NCI-H774 (cell line): ENCODE measurements at regions not wholly inside any gene's neighbourhood (a gene's known extent, or its start where the extent isn't known, plus 50 kb on each side); places are given as distances from the start of the nearest gene placed in this dataset.

Experiments
- DNase-seq: peaks from one replicate; lab custom pipeline; 2025; lab: John Stamatoyannopoulos, UW

DNA sequence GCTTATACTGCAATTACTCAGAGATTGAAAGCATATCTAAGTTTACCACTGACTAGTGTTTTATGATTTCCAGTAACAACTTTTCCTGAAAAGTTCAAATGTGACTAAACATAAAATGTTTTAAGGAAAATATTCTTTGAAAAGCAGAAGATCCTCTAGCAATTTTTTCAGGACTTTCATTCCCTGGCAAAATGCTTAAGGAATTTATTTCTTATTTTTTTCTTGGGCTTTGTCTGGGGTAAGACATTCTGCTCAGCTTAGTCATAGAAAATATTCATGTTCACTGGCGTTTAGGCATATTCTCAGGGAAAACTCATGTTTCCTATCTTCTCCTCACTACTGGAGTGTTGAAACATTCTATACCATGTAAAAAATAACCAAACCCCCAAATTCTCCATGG is 235.3 kb upstream of the CEP162 start:
- no peak for DNase-seq

DNA sequence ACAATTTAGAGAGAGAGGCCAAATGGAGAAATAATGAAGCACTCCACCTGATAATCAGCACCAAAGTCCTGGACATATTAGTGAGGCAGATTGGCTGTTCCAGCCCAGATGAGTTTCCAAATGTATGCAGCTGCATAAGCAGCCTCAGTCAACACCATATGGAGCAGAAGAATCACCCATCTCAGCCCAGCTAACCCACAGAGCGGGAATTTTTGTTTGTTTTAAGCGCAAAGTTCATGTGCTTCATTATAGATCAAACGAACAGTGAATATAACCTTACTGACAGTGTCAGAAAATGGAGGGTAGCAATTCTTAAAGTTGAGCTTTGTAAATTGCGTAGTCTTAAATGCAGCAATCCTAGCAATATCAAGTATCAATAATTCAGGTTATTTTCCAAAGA is 234.0 kb upstream of the CEP162 start:
- no peak for DNase-seq

DNA sequence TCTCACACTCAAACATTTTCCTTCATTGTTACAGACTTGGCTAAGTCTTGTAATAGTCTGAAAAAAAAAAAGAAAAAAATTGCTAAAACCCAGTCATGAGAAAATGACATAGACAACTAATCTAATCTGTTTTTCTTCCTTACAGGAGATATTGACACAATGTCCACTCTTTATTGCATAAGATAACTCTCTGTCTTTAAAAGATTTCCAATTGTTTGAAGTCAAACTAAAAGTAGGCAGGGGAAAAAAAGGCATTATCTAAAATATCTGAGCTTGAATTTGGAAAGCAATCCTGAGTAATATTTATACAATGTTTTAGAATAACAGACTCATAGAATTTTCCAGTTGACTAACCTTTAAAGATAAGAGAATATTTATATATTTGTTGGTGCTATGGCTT is 233.0 kb upstream of the CEP162 start:
- no peak for DNase-seq

DNA sequence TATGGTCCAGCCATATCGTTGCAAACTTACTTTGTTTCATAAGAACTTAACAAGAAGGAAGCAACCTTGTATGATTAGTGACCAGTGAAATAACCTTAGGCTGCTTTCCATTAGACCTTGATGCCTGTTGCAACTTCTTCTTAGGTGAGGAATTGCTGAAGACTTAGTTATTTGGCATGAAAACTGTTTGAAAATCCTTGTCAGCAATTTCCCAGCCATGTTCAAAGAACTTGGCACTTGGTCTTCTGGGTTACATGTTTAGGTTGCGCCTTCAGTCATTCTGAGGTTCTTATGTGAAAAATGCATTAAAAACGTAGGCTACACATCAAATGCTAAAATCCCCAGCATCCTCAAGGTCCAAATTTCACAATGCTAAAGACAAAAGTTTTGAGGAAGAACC is 232.0 kb upstream of the CEP162 start:
- DNase-seq = no peak

DNA sequence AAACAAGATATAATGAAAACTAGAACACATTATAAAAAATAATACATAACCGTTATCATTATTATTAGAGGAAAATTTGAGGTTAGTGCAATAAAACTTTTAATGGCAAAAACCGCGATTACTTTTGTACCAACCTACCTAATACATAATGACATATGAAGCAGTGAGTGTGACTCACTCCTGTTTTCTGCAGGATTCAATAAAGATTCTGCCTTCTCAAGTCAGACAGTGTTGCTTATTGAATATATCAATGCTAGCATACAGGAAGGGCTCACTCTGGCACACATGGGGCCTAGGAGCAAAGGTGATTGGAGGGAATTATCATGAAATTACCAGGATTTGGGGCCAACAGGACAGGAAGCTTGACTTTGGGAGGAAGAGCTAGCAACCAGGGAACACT is 230.8 kb upstream of the CEP162 start:
- no peak for DNase-seq

DNA sequence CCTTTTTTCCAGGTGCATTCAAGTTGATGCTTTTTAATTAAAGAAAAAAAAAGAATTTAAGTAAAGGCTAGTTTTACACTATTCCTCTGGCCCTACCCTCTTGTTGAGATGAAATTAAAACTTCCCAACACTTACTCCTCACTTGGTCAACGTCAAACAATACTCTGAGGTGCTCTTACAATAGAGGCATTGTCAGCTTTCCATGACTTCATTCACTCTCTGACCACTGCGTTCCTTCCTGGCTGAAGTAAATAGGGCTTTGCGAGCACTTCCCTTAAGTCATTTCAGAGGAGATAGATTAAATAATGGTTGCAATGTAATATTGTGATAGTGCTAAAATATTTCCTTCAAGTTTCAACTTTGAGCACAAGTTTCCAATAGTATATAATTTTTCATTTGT is 229.8 kb upstream of the CEP162 start:
- no peak for DNase-seq

DNA sequence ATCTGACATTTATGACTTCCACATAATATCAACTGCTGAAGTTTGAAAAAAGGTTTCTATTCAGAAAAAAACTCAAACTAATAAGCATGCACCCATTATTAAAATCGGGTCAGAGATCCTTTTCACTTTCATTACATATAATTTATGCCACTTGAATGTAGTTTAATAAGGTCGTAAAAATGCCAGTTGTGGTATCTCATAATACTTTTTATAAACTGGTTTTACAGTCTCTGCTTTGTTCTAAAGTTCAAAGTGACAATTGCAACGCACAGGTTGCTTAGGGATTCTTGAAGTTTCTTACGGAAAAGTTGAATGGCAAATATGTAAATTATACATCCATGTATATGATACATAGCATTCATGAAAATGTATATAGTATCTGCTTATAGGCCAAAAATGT is 229.4 kb upstream of the CEP162 start:
- DNase-seq = no peak

DNA sequence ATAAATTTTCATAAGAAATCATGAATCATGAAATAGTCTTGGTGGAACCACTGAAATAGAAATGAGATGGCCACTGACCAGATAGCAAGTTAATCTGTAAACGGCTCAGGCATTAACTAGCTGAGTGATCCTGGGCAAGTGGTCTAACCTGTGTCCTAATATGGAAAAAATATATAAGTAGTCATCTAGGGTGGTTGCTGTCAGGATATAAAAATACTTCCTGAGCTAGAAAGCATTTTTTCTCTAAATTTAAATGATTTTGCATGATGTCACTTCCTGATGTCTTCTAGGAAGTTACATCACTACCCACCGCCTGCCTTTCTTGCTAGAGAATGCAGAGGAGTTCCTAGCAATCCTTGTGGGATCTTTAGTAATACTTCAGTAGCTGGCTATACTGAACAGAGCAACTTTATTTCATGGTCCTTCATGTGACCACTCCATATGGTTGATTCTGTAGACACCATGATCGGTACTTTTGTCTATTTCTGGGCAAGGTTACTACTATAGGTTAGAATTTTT is 228.1 kb upstream of the CEP162 start:
- no peak for DNase-seq

DNA sequence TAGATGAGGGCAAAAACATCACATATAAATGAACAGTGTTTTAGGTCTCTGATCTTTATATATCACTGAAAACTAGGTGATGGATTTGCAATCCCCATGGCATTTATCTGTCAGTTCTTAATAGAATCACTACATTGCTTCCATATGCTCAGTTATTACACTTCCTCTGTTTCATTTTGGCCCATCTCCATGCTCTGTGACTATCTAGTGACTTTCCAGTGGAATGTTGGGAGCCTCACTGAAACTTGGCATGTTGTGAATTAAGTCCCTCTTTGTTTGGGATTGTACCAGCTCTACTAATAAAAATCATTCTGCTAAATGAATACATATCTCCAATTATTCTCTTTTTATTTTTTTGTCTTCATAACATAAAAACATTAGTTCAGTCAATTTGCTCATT is 226.1 kb upstream of the CEP162 start:
- DNase-seq = no peak

DNA sequence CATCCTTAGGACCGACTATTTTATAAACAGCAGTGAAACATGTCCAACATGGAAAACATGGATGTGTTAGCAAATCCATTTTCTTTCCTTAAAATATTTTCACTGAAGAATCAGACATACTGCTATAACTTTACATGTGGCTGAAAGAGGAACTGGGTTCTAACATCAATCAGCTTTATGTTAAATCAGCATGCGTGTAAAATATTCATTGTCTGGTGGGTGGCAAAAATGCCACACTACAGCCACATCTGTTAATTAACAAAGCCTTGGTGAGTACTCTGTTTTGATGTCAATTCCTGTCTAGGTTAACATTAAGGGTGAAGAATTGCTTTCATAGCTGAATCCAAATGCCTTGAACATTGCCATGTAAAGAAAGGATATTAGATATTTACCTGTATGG is 222.6 kb upstream of the CEP162 start:
- no peak for DNase-seq

DNA sequence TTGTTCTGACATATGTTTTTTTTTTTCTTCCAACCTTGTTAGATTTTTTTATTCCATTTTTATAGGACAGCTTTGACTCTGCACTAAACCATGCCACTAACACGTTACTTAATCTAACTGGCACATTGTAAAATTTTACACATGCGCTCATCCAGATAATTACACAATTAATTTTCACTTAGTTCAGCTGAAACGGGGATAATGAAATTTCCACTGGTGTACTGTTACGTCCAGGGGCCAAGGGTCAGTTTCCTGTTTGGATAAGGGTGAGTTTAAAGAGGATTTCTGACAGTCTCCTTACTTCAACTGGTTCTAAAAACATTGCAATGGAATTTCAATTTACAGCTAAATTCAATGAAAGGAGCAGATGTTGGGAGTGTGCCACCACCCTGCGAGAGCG is 221.8 kb upstream of the CEP162 start:
- peak; percentile 19 for DNase-seq

DNA sequence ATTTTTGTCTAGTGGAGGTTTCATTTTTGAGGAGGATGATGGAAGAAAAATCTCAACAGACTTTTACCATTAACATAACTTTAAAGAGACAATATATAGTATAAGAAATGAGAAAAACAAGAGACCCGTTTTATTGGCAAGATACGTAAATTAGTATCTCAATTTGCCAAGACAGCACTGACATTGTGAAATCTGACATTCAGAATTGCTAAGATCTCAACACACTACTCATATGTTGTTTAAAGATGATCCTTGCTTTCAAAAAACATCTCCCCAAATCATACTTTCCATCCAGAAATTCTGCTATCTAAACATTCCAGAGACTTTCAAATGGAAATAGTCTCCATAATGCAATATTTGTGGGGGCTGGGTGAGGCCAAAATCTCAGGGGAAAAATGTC is 220.9 kb upstream of the CEP162 start:
- DNase-seq = no peak

DNA sequence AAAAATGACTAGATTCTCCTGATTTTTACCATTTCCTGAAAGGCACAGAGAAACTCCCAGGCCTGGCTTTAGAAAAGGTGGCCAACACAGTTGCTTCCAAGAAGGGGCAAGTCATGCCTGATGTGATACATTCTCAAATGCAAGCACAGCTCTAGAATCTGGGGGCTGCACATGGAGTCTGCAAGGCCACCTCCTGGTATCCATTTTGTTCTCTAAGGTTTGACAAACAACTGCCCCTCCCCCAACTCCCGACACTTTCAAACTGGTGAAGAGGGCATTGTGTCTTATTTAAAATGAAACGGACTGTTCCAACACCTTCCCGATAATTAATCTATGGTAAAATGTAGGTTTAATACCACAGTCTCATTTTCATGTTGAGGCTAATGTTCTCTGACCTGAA is 220.2 kb upstream of the CEP162 start:
- no peak for DNase-seq

DNA sequence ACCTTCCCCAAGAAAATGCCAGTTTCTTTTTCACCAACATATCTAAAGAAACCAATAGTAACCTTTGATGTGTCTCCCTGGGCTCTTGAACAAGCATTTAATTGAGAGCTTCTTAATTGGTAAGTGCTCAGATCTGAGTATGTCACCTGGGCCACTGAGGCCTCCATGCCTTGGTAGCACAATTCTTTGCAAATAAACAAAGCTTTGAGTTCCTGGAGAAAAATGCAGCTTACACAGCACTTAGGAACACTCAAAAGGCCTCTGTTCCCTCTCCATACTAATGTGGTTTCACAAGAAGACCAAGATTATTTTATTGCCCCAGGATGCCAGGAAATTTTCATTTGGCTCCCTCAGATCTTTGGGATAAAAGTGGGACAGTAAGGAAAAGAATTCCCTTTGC is 217.6 kb upstream of the CEP162 start:
- no peak for DNase-seq

DNA sequence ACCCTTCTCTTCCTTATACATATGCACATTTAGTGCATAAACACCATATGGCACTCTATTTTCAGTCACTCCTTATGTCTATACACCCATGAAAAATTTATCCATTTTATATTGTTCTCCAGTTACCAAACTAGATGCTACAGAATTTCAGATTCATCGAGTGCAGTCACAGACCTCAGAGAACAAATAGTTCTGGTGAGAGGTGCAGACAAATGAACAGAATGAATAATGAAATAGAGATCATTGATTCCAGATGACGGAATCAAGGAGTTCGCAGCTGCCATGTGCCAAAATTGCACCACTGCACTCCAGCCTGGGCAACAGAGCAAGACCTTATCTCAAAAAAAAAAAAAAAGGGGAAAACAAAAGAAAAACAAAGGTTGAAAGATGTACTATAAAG is 214.8 kb upstream of the CEP162 start:
- DNase-seq = no peak

DNA sequence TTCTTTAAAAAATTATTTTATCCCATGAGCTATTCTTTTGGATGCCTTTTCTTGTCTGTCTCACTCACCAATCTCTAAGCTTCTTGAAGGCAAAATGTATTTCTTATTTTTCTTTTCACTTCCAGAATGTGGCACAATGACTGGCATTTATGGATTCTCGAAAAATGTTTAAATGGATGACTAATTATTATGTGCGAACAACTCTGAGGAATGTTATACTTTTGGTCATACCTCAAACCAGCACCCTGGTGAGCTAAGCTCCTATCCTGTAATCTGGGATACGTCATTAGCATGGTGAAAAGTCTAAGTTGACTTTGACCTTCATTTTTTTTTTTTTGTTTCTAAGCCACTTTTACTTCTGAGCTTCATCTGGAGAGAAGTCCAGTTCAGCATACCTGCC is 214.0 kb upstream of the CEP162 start:
- no peak for DNase-seq

DNA sequence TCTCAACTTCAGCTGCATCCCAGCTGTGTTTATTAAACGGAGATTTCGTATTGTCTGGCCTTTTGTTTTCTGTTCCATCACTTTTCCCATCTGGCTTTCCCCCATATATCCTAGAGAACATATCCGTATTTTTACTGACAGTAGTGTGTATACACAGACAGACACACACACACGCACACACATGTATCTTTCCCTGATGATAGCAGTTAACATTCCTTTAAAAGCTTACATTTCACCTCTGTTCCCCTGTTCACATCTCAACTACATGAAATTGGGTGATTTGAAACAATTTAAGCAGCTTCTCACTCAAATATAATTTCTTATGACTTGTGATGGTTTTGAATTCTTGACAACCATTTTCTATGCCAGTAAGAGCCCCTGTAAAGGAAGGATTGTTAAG is 207.1 kb upstream of the CEP162 start:
- DNase-seq = no peak

DNA sequence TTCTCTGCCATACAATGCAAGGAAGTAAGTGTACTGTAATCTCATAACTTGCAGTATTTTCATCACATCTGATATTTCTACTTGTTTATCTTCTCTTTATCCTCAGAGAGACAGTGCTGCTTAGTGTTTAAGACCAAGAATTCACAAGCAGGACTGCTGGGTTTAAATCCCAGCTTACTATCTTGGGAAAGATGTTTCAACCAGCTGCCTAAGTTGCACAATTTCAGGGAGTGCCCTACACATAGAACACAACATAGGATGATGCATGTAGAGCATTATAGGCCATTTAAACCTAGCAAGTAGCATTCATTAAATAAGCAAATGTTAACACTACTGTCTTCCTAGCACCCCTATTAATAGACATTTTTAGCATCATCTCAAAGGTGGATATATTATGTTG is 205.2 kb upstream of the CEP162 start:
- no peak for DNase-seq

DNA sequence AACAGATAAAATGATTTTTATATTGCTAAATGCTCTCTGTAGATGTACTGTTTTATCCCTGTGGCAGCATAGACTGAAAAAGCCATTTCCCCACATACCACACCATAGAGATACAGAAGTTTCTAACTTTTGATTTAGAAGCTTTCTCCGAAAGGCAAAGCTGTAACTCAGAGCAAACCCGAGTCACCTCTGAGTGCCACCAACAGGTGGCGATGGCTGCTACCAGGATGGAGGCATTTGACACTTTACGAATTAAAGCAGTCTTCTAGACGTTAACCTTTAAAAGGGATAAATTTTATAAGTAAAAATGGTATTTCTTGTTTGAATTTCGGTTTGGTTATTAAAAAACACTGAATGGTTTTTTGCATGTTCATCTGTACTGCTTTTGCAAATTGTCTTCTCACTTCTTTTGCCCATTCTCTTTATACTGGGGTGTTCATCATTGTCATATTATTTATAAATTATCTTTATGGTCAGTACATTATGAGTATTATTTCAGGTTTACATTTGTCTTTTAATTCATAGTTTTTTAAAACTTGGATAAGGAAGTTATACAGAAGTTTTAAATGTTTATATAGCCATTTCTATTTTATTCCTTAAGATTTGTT is 201.0 kb upstream of the CEP162 start:
- peak; percentile 45 for DNase-seq

DNA sequence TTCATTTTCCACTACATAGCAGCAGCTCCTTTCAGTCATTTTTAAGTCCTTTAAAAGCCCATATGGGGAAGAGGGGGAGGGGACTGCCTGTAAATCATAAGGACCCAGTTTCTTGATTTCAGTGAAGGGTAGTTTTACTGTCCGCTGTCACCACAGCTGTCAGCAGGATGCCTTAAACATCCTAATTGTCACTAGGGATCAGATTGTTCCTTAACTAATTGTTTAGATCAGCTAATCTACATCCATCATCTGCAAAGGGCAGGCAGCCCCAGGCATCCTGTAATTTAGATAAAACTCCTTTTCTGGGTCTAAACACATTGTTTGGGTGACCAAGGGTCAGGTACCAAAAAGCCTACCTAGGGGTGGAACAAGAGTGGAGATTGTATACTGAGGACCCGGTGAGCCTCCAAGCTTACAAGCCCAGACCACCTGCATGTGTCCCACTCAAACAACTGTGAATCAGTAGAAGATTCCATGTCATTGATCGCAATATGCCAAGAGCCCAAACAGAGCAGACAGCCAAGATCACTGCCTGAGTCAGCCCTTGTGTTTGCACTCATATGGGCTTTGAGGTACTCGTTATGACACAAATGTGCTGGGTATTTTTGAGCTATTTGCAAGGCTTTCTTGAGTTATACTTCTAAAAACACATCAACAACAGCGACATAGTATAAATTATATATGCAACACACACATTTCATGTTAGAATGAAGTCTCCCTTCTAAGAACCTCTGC is 198.7 kb upstream of the CEP162 start:
- no peak for DNase-seq

DNA sequence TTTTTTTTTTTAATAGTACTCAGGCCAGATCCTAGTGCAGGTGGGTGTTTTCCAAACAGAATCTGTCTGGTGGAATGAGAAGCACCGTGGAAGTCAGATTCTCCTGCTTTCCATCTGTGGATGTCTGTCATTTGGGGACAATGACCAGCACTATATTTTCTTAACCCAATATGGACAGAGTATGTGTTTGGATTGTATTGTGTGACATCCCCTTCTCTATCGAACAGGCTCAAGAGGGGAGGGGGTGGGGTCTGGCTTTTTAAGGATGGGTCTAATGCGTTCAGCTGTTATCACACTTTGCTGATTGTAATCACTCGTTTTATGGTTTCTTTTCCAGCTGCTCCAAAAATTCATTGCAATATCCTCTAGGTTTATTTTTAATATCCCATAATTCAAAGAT is 197.5 kb upstream of the CEP162 start:
- DNase-seq = no peak

DNA sequence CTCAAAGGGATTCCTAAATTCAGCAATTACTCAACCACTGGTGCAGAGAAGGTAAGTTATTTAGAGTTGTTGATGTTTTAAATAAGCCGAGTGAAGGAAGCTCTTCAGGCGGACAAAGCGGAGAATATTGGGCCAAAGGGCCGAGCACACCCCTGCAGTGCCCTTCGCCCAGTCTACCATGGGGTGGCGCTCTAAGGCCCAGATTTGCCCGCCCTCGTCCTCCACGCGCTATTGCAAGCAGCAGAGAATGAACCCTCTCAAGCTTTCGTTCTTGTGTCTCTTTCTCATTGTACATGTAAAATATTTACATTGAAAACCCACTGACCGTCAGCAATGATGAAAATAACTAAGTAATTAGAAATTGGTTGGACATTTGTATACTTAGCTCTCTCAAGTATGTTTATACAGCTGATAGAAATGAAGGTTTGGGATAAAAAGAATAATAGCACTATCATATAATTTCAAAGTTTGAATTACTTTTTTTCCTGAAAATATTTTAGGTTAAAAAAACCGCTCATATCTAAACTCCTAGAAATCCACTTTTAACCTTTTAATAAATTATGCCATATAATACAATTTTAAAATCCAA is 195.0 kb upstream of the CEP162 start:
- no peak for DNase-seq

DNA sequence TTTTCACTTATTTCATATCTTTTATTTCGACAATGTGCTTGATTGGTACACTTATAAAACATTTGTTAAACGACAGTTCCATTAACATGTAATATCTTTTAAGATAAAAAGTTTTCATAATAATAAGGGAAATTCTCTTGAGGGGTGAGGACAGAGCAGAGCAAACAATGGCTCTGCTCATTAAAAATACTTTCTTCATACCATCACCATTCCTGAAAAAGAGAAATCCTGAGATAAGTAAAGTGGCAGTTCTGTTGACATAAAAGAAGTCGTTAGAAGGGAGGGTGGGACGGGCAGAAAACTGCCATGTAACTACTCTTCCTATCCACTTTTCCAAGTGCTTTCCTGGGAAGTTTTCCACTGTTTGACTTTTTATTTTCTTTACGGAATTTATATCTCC is 193.6 kb upstream of the CEP162 start:
- DNase-seq = no peak

DNA sequence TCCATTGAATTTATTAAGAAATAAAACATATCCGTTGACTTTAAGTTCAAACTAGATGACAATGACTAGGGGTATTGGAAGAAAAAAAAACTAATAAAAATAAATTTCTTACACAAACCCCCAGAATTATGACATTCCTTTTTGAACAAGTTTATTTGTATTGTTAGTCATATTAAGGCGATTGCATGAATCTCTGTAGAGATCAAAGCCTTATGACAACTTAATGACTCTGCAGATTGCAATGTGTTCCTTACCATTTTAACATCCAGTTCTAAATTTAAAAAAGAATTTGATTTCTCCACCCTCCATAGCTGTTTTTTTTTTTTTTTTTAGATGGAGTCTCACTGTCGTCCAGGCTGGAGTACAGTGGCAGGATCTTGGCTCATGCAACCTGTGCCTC is 189.8 kb upstream of the CEP162 start:
- no peak for DNase-seq
